Calu3 (cell line): ENCODE measurements at regions not wholly inside any gene's neighbourhood (a gene's known extent, or its start where the extent isn't known, plus 50 kb on each side); places are given as distances from the start of the nearest gene placed in this dataset.
"Not testable (repeated sequence)": the region's sequence is repeated elsewhere in the genome, so short reads cannot be mapped to it uniquely, and the experiment has no call there.

ENCODE experiments used
- BruUV-seq: library from RNA; stranded (reverse); fragments of 400-500 nt; replicated peaks from 2 replicates; lab custom pipeline; 2021; lab: Mats Ljungman, UMichigan
- CTCF ChIA-PET: fragments of 300-600 bp; sonication (Branson Sonifier 250); formaldehyde crosslinking; loops from one replicate; lab custom pipeline; 2022; ENCODE audit warnings: antibody characterized with exemption; lab: Charles Lee
- DNase-seq: peaks from one replicate; pipeline ENCODE4 v3.0.0; 2022
- H3K27ac Mint-ChIP-seq: one replicate; pipeline ENCODE4 v1.8.0; 2022; ENCODE audit warnings: mixed read lengths; ENCODE audit not compliant: unreplicated experiment
- H3K27me3 Mint-ChIP-seq: one replicate; pipeline ENCODE4 v1.8.0; 2022; ENCODE audit warnings: mixed read lengths; ENCODE audit not compliant: unreplicated experiment
- H3K36me3 Mint-ChIP-seq: one replicate; pipeline ENCODE4 v1.8.0; 2022; ENCODE audit warnings: mild to moderate bottlenecking, moderate library complexity, mixed read lengths; ENCODE audit not compliant: insufficient read depth, unreplicated experiment
- H3K4me1 Mint-ChIP-seq: one replicate; pipeline ENCODE4 v1.8.0; 2022; ENCODE audit warnings: mild to moderate bottlenecking, low read depth, mixed read lengths; ENCODE audit not compliant: unreplicated experiment
- H3K4me3 Mint-ChIP-seq: one replicate; pipeline ENCODE4 v1.8.0; 2022; ENCODE audit warnings: mild to moderate bottlenecking, low read depth, moderate library complexity, mixed read lengths; ENCODE audit not compliant: unreplicated experiment
- H3K9me3 Mint-ChIP-seq: one replicate; pipeline ENCODE4 v1.8.0; 2022; ENCODE audit warnings: low read depth, mixed read lengths; ENCODE audit not compliant: unreplicated experiment
- CTCF ChIP-seq: fragments of 200-600 bp; IDR thresholded peaks from one replicate; pipeline ENCODE4 v1.8.0; 2022; ENCODE audit warnings: antibody characterized with exemption; ENCODE audit not compliant: unreplicated experiment
- intact Hi-C: fragments of 100-400 bp; cut with micrococcal nuclease; formaldehyde crosslinking; loops from one replicate; pipeline ENCODE4 v1.10.0; 2022; ENCODE audit not compliant: unreplicated experiment

- peak; percentile 15 for DNase-seq
- Mint-ChIP-seq H3K27me3 (peaks cover 27% of the 10 kb centered on the region), H3K4me1 (no peaks in the 10 kb centered on the region), H3K36me3 (no peaks in the 10 kb centered on the region), H3K4me3 (no peak overlapping the region), H3K9me3 (peaks cover 5% of the 10 kb centered on the region), H3K27ac (no peak overlapping the region)
- BruUV-seq = no TSS peak
- intact Hi-C loops = no loop called here
- CTCF ChIA-PET = interaction anchor here (0.6 kb wide), 1 partner anchor 464 kb away, joined by 3 read pairs; no protein-coding TSS in a partner anchor
- peak; percentile 21 for TF ChIP-seq CTCF
These were observed 67.2 kb upstream of the STC2 start for GRCh38 chr5:173395257-173395932.

- no TSS peak for BruUV-seq
These were observed 66.5 kb upstream of the STC2 start for GRCh38 chr5:173394701-173395100.

GRCh38 chr5:173392172-173392571 is 64.0 kb upstream of the STC2 start:
- DNase-seq = no peak
- no peak for TF ChIP-seq CTCF
- H3K4me3 Mint-ChIP-seq = no peak overlapping the region
- H3K4me1 Mint-ChIP-seq = no peaks in the 10 kb centered on the region
- H3K27ac Mint-ChIP-seq = no peak overlapping the region
- H3K36me3 Mint-ChIP-seq = no peaks in the 10 kb centered on the region
- CTCF ChIA-PET = no interaction called here
- H3K27me3 Mint-ChIP-seq = peaks cover 19% of the 10 kb centered on the region
- peaks cover 5% of the 10 kb centered on the region for H3K9me3 Mint-ChIP-seq
- intact Hi-C loops = no loop called here
- BruUV-seq = no TSS peak

More at GRCh38 chr5:173394701-173395100, 66.5 kb upstream of the STC2 start:
- Mint-ChIP-seq H3K4me3 (no peak overlapping the region), H3K9me3 (peaks cover 5% of the 10 kb centered on the region), H3K27me3 (peaks cover 27% of the 10 kb centered on the region), H3K36me3 (no peaks in the 10 kb centered on the region), H3K27ac (no peak overlapping the region), H3K4me1 (no peaks in the 10 kb centered on the region)
- CTCF ChIA-PET = no interaction called here
- intact Hi-C loops = no loop called here
- no peak for TF ChIP-seq CTCF
- DNase-seq = no peak

- BruUV-seq = no TSS peak
- peaks cover 19% of the 10 kb centered on the region for H3K27me3 Mint-ChIP-seq
- H3K4me3 Mint-ChIP-seq = no peak overlapping the region
- no peak overlapping the region for H3K27ac Mint-ChIP-seq
- H3K36me3 Mint-ChIP-seq = no peaks in the 10 kb centered on the region
- intact Hi-C loops = no loop called here
- DNase-seq = no peak
- CTCF ChIA-PET = interaction anchor here (0.9 kb wide), 1 partner anchor 25 kb away, joined by 3 read pairs; no protein-coding TSS in a partner anchor
- peaks cover 5% of the 10 kb centered on the region for H3K9me3 Mint-ChIP-seq
- no peak for TF ChIP-seq CTCF
- peaks cover 1% of the 10 kb centered on the region for H3K4me1 Mint-ChIP-seq
These were observed 62.8 kb upstream of the STC2 start for GRCh38 chr5:173391031-173391430.

- H3K36me3 Mint-ChIP-seq, H3K27me3 Mint-ChIP-seq, BruUV-seq, H3K9me3 Mint-ChIP-seq, DNase-seq, H3K4me1 Mint-ChIP-seq, CTCF ChIA-PET, H3K27ac Mint-ChIP-seq, H3K4me3 Mint-ChIP-seq: not testable (repeated sequence)
- intact Hi-C loops = loop anchor here (5.0 kb wide), 1 partner anchor 125 kb away; no protein-coding TSS in a partner anchor
These were observed 59.1 kb upstream of the STC2 start for GRCh38 chr5:173387293-173387692.
